Activated naive CD8-positive, alpha-beta T cell treated with anti-CD3 and anti-CD28 coated beads, Interleukin-2, amount 50 U/mL, for 16 hours (primary cell): ENCODE measurements at regions not wholly inside any gene's neighbourhood (a gene's known extent, or its start where the extent isn't known, plus 50 kb on each side); places are given as distances from the start of the nearest gene placed in this dataset.

Source experiments
- DNase-seq: peaks from one replicate; pipeline ENCODE4 v3.0.0-alpha.2; 2020; ENCODE audit warnings: low read depth, low spot score

DNA sequence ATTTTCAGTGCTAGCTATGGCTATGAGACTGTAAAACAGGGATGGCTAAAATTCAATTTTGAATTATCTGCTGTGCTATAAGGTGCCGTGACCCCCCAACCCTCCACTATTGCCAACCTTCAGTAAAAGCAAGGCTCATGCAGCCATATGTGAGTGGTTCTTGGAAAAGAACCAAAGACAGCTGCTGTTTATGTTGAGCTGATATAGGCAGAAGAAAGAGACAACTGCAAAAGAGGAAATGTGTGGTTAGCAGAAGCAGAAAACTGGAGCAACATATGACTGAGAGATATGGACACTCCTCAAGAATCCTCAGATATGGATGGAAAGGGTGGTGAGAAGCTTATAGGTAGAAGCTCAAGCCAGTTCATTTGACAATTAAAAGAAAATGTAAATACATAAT lies 200.3 kb downstream of the TLE1 start:
- no peak for DNase-seq

DNA sequence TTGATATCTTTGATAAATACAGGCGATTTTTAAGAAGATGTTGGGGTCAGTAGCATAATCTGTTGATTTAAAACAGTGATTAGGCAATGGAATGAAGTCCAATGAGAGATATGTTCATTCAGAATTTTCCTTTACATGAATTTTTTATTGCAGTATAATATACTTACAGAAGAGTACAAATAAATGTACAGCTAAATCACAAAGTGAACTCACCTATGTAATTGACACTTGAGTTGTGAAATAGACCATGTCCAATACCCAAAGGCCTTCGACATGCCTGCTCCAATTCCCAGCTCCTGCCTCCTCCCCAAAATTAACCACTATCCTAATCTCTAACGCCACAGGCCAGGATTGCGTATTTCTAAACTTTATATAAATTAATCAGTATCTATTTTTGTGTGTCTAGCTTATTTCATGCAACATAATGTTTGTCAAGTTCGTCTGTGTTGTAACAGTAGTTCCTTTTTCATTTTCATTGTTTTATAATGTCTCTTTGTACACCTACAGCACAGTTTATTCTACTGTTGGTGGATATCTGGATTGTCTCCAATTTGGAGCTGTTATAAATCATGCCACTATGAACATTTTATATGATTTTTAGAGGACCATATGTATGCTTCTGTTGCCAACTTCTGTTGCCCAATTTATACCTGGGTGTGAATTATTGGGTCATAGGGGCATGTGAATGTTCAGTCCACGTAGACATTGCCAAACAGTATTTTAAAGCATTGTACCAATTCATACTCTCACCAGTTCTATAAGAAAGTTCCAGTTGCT lies 208.3 kb downstream of the TLE1 start:
- no peak for DNase-seq

- no peak for DNase-seq
These were observed 209.8 kb downstream of the TLE1 start for GRCh38 chr9:81479573-81479972.

DNA sequence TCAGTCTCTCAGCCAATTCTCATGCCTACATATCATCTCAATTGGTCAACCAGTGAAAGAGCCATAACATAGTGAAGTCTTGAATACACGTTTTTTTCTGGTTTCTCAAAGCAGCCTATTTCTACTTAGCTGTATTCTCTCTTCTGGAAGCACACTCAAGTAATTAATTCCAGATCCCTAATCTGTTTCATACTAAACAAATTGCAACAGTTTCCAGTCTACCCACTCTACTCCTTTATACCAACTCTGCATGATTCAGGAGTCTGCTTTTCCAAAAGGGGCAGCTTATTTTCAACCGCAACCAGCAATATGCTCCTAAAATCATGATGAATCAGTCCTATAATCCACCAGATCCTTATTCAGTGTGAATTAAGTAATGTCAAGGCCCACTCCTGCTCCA lies 211.7 kb downstream of the TLE1 start:
- no peak for DNase-seq

DNA sequence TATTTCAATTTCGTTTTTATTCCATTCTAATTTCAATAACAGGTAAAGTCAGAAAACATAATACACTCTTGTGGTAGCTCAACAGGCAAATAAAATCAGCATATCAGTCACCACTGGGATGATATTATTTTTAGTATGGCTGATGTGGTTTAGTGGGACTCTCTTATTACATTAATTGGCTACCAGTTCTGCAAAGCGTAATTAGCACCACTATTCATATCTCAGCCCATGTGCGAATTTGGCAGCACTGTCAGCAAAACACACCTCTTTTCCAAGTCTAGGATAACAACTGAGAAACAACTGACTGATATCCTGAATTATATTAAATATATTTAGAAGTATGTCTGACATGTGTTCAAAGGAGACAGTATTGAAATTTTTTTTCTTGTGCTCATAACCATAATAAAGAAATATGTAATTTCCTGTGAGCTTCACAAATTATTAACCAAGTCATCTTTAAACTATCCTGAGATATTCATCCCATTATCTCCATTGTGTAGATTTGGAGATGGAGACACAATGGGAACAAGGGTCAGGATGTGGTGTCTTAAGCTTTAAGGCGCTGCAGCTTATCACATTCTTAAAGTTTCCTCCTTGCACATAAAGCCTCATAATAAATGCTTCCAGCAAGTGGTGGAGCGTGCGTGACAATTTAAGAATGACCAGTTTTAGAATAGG lies 212.4 kb downstream of the TLE1 start:
- DNase-seq = no peak

DNA sequence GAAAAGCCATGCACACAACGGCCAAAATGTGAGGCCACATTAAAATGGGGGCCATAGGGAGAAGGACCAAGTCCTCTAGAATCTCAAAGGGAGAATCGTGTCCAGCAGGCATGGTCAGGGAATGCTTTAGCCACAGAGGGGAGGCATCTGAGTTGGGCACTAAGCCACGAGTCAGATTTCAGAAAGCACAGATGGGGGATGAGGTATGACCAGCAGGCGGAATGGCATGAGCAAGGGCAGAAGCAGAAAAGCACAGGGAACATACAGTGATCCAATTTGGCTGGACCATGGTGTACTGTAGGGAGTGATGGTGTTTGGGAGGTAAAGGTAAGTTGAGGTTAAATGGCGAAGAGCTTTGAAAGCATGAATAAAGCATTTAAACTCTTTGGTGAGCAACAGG lies 214.6 kb downstream of the TLE1 start:
- DNase-seq = no peak

- no peak for DNase-seq
These were observed 215.2 kb downstream of the TLE1 start for GRCh38 chr9:81474125-81474524.

GRCh38 chr9:81473708-81474107 lies 215.6 kb downstream of the TLE1 start:
- no peak for DNase-seq

- no peak for DNase-seq
These were observed 216.1 kb downstream of the TLE1 start for GRCh38 chr9:81473206-81473605.

GRCh38 chr9:81472701-81473100 lies 216.6 kb downstream of the TLE1 start:
- no peak for DNase-seq

DNA sequence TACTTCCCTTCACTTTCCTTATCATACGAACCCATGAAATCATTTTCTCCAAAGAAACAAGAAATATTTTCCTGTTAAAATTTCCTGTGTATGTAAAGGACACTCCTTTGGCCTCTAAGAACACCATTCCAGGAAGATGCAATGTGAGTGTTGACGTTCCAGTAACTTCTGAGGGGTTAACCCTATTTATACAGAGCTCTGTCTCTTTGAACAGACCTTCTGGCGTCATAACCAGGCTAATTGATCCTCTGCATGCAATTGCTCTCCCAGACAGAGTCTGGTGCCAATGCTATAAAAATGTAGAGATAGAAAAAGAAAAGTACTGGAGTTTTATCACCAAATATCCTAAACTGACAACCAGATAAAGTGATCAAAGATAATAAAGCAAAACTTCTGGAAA lies 218.5 kb downstream of the TLE1 start:
- no peak for DNase-seq

DNA sequence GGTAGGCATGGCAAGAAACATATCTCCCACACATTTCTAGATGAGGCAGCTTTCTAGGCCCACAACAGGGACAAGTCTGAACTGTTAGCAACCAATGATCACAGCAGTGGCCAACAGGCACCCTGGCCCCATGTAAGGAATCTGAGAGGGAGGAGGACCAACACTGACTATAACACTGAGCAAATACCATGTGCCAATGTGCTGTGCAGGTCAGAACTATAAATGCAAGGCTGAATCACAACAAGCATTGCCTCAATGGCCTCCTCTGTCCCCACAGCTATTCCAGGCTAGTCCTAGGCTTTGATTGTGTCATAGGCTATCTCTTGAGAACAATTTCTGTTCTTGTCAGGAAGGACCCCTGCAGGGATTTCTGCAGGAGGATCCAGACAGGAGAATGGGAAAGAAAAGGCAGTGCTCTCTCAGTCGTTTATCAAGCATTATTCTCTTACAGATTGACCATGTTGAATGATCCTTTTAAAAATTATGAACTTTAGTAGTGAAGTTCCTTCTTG lies 221.2 kb downstream of the TLE1 start:
- no peak for DNase-seq

GRCh38 chr9:81466981-81467380 lies 222.4 kb downstream of the TLE1 start:
- no peak for DNase-seq

- no peak for DNase-seq
These were observed 223.8 kb downstream of the TLE1 start for GRCh38 chr9:81465468-81466011.

GRCh38 chr9:81462801-81463200 lies 226.5 kb downstream of the TLE1 start:
- no peak for DNase-seq

DNA sequence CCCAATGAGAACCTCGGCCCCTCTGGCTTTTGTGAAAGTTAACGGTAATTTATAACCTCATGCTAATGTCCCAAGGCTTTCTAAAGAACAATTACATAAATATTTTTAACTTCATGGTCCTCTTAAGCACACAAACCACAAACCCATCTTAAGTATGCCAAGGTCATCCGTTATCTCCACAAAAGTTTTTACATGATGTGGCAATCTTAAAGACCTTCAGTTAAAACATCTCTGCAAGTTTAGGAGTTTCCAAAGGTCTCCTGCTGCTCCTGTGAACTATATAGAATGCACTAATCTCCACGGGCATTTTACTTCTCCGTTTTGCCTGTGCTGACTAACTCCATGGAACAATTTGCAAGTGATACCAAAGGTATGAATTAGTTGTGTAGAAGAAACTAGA lies 228.2 kb downstream of the TLE1 start:
- no peak for DNase-seq

- no peak for DNase-seq
These were observed 228.7 kb downstream of the TLE1 start for GRCh38 chr9:81460693-81461092.

GRCh38 chr9:81459591-81459990 lies 229.8 kb downstream of the TLE1 start:
- no peak for DNase-seq

- DNase-seq = no peak
These were observed 232.8 kb downstream of the TLE1 start for GRCh38 chr9:81456431-81457006.

DNA sequence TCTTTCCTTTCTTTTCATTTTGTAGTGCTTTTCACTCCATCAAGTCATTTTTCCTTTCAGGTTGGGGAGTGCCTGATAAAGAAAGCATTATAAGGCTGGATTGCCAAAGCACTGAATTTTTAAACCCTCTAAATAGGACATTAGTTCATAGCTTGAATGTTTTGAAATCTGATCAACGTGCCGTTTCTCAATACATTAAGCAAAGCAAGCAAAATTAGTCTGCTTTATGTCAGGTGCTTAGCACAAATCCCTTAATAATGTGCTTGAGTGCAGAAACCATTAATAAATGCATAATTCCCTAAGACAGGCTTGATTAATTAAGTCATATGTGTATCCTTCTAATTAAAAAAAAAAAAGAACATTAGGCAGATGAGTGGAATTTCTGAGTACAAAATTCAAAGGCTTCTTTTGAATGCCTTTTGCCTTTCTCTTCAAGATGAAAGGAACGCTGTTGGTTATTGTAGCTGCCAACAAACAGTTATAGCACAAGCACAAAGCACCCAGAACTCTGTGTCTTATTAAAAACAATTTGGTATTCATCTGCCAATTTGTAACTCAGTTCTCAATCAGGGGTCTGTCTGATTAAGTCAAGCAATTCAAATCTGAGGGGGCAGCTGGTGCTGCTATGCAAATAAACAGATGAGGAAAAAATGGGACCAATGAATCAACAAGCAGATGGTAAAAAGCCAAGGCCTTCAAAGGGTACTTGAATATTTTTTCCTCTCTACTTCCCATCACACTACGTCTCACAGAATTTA lies 233.7 kb downstream of the TLE1 start:
- DNase-seq = no peak

DNA sequence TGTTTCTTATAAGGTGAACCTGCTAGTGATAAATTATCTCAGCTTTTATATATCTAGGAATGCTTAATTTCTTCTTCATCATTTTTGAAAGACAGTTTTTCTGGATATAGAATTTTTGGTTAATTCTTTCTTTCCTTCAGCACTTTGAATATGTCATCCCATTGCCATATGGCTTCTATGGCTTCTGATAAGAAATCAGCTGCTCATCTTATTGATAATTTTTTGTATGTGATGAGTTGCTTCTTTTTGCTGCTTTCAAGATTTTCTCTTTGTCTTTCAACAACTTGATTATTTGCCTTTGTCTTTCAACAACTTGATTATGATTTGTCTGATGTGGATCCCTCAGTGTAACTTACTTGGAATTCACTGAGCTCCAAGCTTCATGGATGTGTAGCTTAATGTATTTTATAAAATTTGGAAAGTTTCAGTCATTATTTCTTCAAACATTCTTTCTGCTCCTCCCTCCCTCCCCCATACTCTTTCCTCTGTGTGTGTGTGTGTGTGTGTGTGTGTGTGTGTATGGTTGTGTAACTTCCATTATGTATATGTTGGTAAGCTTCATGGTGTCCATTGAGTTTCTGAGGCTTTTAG lies 243.9 kb downstream of the TLE1 start:
- DNase-seq = no peak
